Fibroblast of upper back skin (primary cell): ENCODE measurements at regions not wholly inside any gene's neighbourhood (a gene's known extent, or its start where the extent isn't known, plus 50 kb on each side); places are given as distances from the start of the nearest gene placed in this dataset.
"Not testable (repeated sequence)": the region's sequence is repeated elsewhere in the genome, so short reads cannot be mapped to it uniquely, and the experiment has no call there.

Source experiments
- DNase-seq: peaks from one replicate; pipeline ENCODE4 v3.0.0-alpha.2; 2013

DNA sequence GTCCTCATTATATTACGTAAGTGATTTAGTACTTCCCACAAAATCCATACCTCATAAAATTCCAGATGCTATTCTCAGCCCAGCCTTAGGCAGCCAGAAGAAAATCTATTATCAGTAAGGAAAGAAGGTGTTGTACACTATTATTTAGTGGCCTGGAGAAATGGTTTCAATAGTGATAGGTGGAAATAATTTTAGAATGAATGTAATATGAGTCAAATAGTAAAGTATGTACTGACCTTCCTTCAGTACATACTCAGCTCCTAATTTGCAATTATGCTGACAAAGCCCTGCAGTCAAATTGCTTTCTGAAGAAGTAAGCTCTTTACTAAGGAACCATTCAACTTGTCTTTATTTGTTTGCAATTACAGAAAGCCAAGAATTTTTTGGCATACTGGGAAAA is 409.2 kb downstream of the HTR1A start:
- DNase-seq, result no peak

DNA sequence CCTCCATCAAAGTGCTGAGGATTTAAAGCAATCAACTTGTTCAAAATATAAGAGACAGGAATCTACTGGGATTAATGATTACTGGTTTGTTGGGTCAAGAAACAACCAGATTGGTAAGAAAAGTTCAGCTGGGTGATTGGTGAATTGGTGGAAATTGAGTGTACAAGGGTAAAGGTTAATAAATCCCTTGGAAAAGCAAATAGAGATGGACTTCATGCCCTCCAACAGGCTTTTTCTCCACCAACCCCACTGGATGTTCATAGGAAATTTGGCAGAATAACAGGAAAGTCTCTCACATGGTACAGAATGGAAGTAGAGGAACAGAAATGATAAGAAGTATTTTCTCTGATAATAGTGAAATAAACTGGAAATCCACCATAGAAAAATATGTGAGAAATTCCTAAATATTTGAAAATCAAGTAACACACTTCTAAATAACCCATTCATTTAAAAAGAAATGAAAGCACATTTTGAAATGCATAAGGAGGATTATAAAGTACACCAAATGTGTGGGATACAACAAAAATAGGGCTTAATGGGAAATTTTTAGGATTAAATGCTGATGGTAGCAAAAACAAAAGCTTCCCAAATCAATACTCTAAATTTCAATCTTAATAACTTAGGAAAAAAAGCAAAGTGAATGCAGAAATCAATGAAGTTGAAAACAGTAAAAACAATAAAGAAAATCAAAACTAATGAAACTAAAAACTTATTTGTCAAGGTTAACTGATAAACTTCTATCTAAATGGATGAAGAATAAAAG is 426.2 kb downstream of the HTR1A start:
- DNase-seq, result no peak

DNA sequence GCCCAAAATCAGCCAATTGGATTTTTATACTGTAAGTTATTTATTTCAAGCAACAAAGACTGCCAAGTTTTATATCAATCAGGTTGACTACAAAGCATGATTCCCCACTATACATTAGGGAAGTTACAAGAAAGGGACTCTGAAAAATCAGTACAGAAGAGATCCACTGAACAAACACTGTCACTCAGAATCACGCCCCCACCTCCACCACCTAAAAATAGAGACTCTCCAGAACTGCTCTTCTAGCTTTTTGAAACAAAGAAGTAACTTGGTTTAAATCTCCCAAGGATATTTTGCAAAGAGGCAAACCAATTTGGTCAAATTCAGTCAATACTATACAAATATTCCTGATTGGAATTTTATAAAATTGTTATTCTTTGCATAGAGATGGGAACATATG is 438.0 kb downstream of the HTR1A start:
- DNase-seq, result no peak

GRCh38 chr5:63516006-63516405 is 446.2 kb downstream of the HTR1A start:
- DNase-seq, result no peak

GRCh38 chr5:63500242-63500641 is 462.0 kb downstream of the HTR1A start:
- no peak for DNase-seq

- DNase-seq, result no peak
These were observed 467.0 kb downstream of the HTR1A start for GRCh38 chr5:63495225-63495624.

DNA sequence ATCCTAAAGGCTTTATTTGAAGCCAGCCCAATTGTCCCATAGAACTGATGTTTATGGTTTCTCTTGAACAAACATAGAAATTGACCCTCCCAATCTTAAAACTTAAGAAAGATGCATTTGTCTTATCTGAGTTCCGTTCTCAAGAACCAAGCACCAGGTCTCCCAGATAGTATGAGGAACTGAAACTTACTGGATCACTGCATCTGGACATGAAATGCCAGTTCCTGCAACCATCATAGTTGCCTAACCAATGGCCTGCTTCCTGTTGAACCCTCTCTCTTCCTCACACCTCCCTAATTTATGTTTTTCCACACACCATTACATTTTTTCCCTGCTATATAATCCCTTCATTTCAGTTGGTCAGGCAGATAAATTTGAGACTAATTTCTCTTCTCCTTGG is 478.9 kb downstream of the HTR1A start:
- DNase-seq, result no peak

- DNase-seq, result no peak
These were observed 488.8 kb downstream of the HTR1A start for GRCh38 chr5:63473335-63473967.

DNA sequence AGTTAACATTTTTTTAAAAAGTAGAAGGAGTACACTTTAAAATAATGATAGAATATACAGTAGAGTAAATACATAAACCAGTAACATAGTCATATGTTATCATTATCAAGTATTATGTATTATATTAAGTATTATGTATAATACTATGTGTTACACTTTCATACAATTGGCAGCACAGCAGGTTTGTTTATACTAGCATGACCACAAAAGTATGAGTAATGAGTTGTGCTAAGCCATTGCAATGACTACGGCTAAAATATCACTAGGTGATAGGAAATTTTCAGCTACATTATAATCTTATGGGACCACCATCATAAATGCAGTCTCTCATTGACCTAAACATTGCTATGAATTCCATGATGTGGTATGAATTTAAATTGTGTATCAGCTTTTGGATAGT is 506.0 kb downstream of the HTR1A start:
- no peak for DNase-seq

DNA sequence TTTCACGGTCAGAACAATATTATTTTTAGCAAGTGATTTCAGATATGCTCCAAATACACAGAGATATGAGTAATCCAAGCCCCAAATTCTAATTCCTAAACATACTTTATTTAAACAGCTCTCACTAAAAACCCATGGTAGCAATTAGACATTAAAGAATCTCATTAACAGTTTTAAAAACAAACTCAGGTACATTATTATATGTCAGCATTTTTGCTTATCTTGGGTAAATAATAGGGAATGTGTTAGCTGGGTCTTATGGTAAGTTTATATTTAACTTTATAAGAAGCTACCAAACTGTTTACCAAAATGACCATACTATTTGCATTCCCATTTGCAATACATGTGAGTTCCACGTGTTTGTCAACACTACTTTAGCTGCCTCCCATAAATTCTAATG is 511.1 kb downstream of the HTR1A start:
- no peak for DNase-seq

DNA sequence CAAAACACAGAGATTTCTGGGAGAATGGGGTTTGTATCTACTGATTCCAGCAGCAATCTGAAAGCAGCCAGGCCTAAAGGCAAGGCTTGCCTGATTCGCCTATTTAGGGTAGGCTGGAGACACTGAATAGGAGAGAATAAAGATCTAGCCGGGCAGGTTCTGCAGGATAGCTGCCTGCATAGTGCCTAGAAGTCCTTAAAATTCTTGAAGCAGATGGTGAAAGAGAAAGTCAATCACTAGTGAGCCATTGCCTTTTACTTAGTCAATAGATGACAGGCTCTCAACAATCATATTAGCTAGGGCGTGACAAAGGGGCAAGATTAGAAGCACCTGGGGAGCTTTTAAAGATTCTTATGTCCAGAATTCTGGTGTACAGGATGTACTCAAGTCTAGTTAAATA is 522.7 kb downstream of the HTR1A start:
- DNase-seq, result no peak

GRCh38 chr5:63409737-63410136 is 552.5 kb downstream of the HTR1A start:
- no peak for DNase-seq

DNA sequence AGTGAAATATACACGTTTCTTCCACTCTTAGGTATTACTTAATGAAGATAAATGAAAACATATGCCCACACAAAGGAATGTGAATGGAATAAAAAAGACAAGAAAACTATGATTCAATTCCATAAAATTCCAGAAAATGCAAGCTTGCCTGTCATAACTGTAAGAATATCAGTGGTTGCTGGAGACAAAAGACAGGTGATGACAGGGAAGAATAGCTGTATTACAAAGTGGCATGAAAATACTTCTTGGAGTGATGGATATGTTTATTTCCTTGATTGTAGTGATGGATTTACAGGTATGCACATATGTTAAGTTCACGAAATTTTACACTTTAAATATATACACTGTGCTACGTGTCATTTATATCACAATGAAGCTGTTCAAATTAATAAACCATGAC is 553.3 kb downstream of the HTR1A start:
- no peak for DNase-seq

GRCh38 chr5:63401436-63402046 is 560.7 kb downstream of the HTR1A start:
- peak; percentile 29 for DNase-seq

GRCh38 chr5:63400079-63400478 is 562.2 kb downstream of the HTR1A start:
- DNase-seq, result no peak

GRCh38 chr5:63398346-63398745 is 563.9 kb downstream of the HTR1A start:
- no peak for DNase-seq

DNA sequence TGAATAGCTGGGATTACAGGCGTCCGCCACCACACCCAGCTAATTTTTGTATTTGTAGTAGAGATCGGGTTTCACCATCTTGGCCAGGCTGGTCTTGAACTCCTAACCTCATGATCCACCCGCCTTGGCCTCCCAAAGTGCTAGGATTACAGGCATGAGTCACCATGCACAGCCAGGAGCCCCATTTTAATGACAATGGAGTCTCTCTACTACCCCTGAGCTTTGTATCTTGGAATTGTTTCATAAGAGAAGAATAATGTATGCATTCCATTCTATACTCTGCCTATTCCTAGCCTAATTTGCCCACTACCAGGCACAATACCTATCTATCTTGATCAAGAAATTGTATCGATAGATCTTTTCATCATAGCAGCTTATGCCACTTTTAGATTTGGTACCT is 574.1 kb downstream of the HTR1A start:
- DNase-seq, result not testable (repeated sequence)

DNA sequence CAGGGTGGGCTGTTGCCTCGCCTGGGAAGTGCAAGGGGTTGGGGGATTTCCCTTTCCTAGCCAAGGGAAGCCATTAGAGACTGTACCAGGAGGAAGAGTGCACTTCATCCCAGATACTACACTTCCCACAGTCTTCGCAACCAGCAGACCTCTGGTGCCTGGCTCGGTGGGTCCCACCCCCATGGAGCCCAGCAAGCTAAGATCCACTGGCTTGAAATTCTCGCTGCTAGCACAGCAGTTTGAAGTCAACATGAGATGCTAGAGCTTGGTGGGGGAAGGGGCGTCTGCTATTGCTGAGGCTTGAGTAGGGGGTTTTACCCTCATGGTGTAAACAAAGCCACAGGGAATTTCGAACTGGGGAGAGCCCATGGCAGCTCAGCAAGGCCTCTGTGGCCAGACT is 586.4 kb downstream of the HTR1A start:
- no peak for DNase-seq

DNA sequence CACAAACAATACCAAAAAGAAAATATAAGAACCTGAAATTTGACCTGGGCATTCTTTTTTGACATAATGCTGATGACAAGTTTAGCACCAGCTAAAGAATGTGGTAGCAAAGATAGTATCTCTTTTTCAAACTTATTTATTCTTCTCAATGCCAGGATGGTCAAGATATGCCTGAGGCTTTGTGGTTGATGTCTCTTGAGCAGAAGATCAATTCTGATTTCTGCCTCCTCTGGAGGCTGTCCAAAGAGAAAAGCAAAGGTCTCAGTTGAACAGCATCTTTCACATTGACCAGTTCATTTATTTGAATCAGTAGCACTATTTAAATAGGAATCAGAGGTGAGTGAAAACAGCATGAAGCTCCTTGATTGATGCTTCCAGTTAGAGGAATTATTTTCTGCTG is 588.2 kb downstream of the HTR1A start:
- DNase-seq, result no peak

DNA sequence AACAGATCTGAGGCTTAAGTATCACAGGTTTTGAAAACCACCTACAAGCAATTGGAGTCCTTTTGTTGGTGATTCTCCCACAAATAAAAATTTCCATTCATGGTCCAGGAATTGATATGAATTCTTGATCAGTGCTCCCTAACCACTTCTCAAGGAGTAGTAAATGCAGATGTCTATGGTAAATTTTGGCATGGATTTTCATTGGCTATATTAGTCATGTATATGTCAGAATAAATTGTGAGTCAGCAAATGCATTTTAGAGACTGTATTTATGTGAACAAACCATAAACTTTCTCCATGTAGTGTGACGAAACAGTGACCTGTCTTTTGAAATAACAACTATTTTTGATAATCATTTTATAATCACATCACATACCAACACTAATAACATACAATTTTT is 611.1 kb downstream of the HTR1A start:
- no peak for DNase-seq

- no peak for DNase-seq
These were observed 615.8 kb downstream of the HTR1A start for GRCh38 chr5:63346451-63346850.

DNA sequence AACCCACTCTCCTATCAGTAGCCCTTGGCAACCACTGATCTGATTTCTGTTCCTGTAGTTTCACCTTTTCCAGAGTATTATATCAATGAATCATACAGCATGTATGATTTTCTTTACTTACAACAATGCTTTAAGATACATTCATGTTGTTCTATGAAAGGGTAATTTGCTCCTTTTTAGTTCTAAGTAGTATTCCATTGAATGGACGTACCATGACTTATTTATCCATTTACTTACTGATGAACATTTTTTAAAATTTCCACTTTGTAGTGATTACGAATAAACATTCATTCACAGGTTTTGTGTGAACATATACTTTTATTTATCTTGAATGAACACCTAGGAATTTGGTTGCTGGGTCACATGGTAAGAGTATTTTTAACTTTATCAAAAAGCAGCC is 620.8 kb downstream of the HTR1A start:
- no peak for DNase-seq

- DNase-seq, result no peak
These were observed 638.3 kb downstream of the HTR1A start for GRCh38 chr5:63323926-63324325.

GRCh38 chr5:63314551-63314950 is 647.7 kb downstream of the HTR1A start:
- no peak for DNase-seq

GRCh38 chr5:63310644-63311043 is 651.6 kb downstream of the HTR1A start:
- no peak for DNase-seq
